ENCODE measurements at regions not wholly inside any gene's neighbourhood (a gene's known extent, or its start where the extent isn't known, plus 50 kb on each side); places are given as distances from the start of the nearest gene placed in this dataset.

DNA sequence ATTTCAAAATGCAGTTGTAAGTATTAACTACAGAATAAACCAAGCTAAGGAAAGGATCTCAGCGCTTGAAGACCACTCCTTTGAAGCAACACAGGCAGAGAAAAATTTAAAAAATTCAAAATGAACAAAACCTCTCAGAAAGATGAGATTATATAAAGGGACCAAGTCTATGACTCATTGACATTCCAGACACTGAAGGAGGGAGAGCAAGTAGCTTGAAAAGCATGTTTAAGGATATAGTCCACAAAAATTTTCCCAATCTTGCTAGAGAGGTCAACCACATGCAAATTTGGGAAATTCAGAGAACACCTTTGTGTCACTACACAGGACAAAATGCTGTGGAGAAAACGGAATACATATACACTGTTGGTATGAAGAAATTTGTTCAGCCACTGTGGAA lies 112.6 kb upstream of the MC4R start:
- Histone ChIP-seq H3K4me2 (ENCODE audit: low read depth, low read length) (no peak overlapping the region), H3K27me3 (replicated peaks; ENCODE audit: insufficient read depth, low read length) (no peaks in the 10 kb centered on the region), H2AFZ (ENCODE audit: low read length) (no peak overlapping the region), H3F3A (ENCODE audit: insufficient read depth, low read length) (no peaks in the 10 kb centered on the region), H3K9me3 (replicated peaks; ENCODE audit: insufficient read depth, low read length) (no peaks in the 10 kb centered on the region), H3K36me3 (replicated peaks; ENCODE audit: insufficient read depth, low read length) (no peaks in the 10 kb centered on the region), H3K27ac (ENCODE audit: low read length) (no peak overlapping the region), H4K20me1 (ENCODE audit: insufficient read depth, low read length) (no peaks in the 10 kb centered on the region), H3K9me2 (replicated peaks; ENCODE audit: insufficient read depth, low read length) (no peaks in the 10 kb centered on the region), H3K4me1 (ENCODE audit: low read length) (no peaks in the 10 kb centered on the region), H3K9ac (ENCODE audit: low read length) (no peak overlapping the region), H3K4me3 (ENCODE audit: low read length) (no peak overlapping the region), H3K79me2 (ENCODE audit: low read length) (no peaks in the 10 kb centered on the region)
- no peak for DNase-seq
- TF ChIP-seq EZH2phosphoT487 (IDR thresholded peaks at IDR 0.05; ENCODE audit: low read length), result no peak
- TF ChIP-seq, protein P1, sequence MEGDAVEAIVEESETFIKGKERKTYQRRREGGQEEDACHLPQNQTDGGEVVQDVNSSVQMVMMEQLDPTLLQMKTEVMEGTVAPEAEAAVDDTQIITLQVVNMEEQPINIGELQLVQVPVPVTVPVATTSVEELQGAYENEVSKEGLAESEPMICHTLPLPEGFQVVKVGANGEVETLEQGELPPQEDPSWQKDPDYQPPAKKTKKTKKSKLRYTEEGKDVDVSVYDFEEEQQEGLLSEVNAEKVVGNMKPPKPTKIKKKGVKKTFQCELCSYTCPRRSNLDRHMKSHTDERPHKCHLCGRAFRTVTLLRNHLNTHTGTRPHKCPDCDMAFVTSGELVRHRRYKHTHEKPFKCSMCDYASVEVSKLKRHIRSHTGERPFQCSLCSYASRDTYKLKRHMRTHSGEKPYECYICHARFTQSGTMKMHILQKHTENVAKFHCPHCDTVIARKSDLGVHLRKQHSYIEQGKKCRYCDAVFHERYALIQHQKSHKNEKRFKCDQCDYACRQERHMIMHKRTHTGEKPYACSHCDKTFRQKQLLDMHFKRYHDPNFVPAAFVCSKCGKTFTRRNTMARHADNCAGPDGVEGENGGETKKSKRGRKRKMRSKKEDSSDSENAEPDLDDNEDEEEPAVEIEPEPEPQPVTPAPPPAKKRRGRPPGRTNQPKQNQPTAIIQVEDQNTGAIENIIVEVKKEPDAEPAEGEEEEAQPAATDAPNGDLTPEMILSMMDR (IDR thresholded peaks at IDR 0.05; ENCODE audit: low read length), result no peak
- no peak for TF ChIP-seq EZH2 (optimal IDR thresholded peaks at IDR 0.05; ENCODE audit: low read depth, low read length)

DNA sequence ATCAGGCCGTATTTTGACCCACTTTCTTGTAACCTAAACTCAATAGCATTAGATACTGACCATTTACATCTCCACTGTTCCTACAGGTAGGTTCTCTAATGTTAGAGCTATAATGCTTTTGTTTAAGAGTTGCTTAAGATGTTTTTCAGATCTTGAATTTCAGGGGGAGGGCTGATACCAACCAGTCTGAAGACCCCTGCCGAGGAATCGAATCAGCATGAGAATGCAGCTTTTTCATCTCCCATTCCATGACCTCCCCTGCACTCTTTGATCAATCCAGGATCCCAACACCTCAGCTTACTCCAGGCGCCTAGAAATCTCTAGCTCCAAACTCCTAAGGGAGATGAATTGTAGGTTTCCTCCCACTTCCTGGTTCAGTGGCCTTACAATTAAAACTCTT lies 120.5 kb upstream of the MC4R start:
- H3K4me1 ChIP-seq (ENCODE audit: low read length), result no peaks in the 10 kb centered on the region
- H3K79me2 ChIP-seq (ENCODE audit: low read length), result no peaks in the 10 kb centered on the region
- no peak overlapping the region for H2AFZ ChIP-seq (ENCODE audit: low read length)
- DNase-seq, result no peak
- H3K4me2 ChIP-seq (ENCODE audit: low read depth, low read length), result no peak overlapping the region
- H4K20me1 ChIP-seq (ENCODE audit: insufficient read depth, low read length), result no peaks in the 10 kb centered on the region
- H3K27me3 ChIP-seq (replicated peaks; ENCODE audit: insufficient read depth, low read length), result no peaks in the 10 kb centered on the region
- no peak overlapping the region for H3K27ac ChIP-seq (ENCODE audit: low read length)
- no peak overlapping the region for H3K9ac ChIP-seq (ENCODE audit: low read length)
- H3F3A ChIP-seq (ENCODE audit: insufficient read depth, low read length), result no peaks in the 10 kb centered on the region
- TF ChIP-seq, protein P1 (IDR thresholded peaks at IDR 0.05; ENCODE audit: low read length), result no peak
- TF ChIP-seq EZH2 (optimal IDR thresholded peaks at IDR 0.05; ENCODE audit: low read depth, low read length) (no peak), EZH2phosphoT487 (IDR thresholded peaks at IDR 0.05; ENCODE audit: low read length) (no peak)
- H3K9me2 ChIP-seq (replicated peaks; ENCODE audit: insufficient read depth, low read length), result no peaks in the 10 kb centered on the region
- H3K4me3 ChIP-seq (ENCODE audit: low read length), result no peak overlapping the region
- H3K9me3 ChIP-seq (replicated peaks; ENCODE audit: insufficient read depth, low read length), result no peaks in the 10 kb centered on the region
- no peaks in the 10 kb centered on the region for H3K36me3 ChIP-seq (replicated peaks; ENCODE audit: insufficient read depth, low read length)

DNA sequence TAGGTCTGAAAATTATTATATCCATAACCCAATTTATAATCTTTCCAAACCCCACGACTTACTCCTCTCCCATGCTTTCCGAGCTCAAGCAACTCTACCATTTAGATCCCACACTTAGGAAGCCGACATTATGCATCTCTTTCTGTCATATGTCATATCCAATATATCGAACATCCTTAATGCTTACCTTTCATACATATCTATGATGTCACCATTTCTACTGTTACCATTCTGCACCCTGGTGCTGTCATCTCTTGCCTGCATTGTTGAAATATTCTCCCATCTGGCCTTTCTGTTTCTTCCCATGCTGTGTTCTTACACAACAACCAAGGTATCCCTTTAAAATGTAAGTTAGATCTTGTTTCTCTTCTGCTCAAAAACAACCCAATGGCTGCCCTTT lies 127.1 kb upstream of the MC4R start:
- H3K27ac ChIP-seq (ENCODE audit: low read length), result no peak overlapping the region
- H3K36me3 ChIP-seq (replicated peaks; ENCODE audit: insufficient read depth, low read length), result no peaks in the 10 kb centered on the region
- no peaks in the 10 kb centered on the region for H3K79me2 ChIP-seq (ENCODE audit: low read length)
- H4K20me1 ChIP-seq (ENCODE audit: insufficient read depth, low read length), result no peaks in the 10 kb centered on the region
- TF ChIP-seq, protein P1 (IDR thresholded peaks at IDR 0.05; ENCODE audit: low read length), result no peak
- TF ChIP-seq EZH2 (optimal IDR thresholded peaks at IDR 0.05; ENCODE audit: low read depth, low read length), result no peak
- no peak for TF ChIP-seq EZH2phosphoT487 (IDR thresholded peaks at IDR 0.05; ENCODE audit: low read length)
- no peak overlapping the region for H3K4me2 ChIP-seq (ENCODE audit: low read depth, low read length)
- H3K9me3 ChIP-seq (replicated peaks; ENCODE audit: insufficient read depth, low read length), result no peaks in the 10 kb centered on the region
- no peak for DNase-seq
- H3K9me2 ChIP-seq (replicated peaks; ENCODE audit: insufficient read depth, low read length), result no peaks in the 10 kb centered on the region
- H3K4me3 ChIP-seq (ENCODE audit: low read length), result no peak overlapping the region
- no peaks in the 10 kb centered on the region for H3K4me1 ChIP-seq (ENCODE audit: low read length)
- no peaks in the 10 kb centered on the region for H3F3A ChIP-seq (ENCODE audit: insufficient read depth, low read length)
- no peak overlapping the region for H2AFZ ChIP-seq (ENCODE audit: low read length)
- no peak overlapping the region for H3K9ac ChIP-seq (ENCODE audit: low read length)
- no peaks in the 10 kb centered on the region for H3K27me3 ChIP-seq (replicated peaks; ENCODE audit: insufficient read depth, low read length)
